Thyroid gland (tissue), 4 donors: ENCODE measurements at regions not wholly inside any gene's neighbourhood (a gene's known extent, or its start where the extent isn't known, plus 50 kb on each side); places are given as distances from the start of the nearest gene placed in this dataset.

Source experiments
- DNase-seq, 2 donors: peaks; one replicate each; pipeline ENCODE4 v3.0.0-alpha.2; 2019
- H3K27ac ChIP-seq, 3 donors: fragments of 200-600 bp; sonication (generic); 1 replicate in 2 of 3; 2 replicates in 1 of 3; pipeline ENCODE4 v1.5.1; 2016 to 2019; ENCODE audit warnings: mild to moderate bottlenecking in 1 of 3, moderate library complexity in 1 of 3
- H3K27me3 ChIP-seq: fragments of 200-600 bp; sonication (generic); one replicate; pipeline ENCODE4 v1.5.1; 2019
- H3K36me3 ChIP-seq, 2 donors: fragments of 200-600 bp; sonication (generic); one replicate each; pipeline ENCODE4 v1.5.1; 2016 to 2019
- H3K4me1 ChIP-seq, 2 donors: fragments of 200-600 bp; sonication (generic); one replicate each; pipeline ENCODE4 v1.5.1; 2017 to 2019
- H3K4me3 ChIP-seq, 3 donors: fragments of 200-600 bp; sonication (generic); replicated peaks in 1 of 3; 1 replicate in 2 of 3; 2 replicates in 1 of 3; pipeline ENCODE4 v1.5.1; 2016; ENCODE audit warnings: mild to moderate bottlenecking in 1 of 3
- H3K9me3 ChIP-seq: fragments of 200-600 bp; sonication (generic); one replicate; pipeline ENCODE4 v1.5.1; 2017
- CTCF ChIP-seq, 6 experiments: fragments of 200-600 bp in 3 of 6; fragments of 450-650 bp in 3 of 6; sonication (generic) in 3 of 6; IDR thresholded peaks; one replicate each; pipeline ENCODE4 v1.5.1; 2016 to 2019; ENCODE audit warnings: antibody characterized with exemption in 6 of 6, mild to moderate bottlenecking in 2 of 6, inconsistent platforms in 1 of 6, moderate library complexity in 1 of 6
- POLR2A ChIP-seq, 2 donors: fragments of 450-650 bp; IDR thresholded peaks; one replicate each; pipeline ENCODE4 v1.6.1; 2017; ENCODE audit warnings: antibody characterized with exemption in 2 of 2, mild to moderate bottlenecking in 2 of 2, moderate library complexity in 1 of 2
- WGBS, 2 donors: methylation state at CpG; one replicate each; pipeline ENCODE4 v1.1.5; 2017; 5-methylcytosine and 5-hydroxymethylcytosine counted together
- intact Hi-C: fragments of 100-400 bp; cut with DNase I; formaldehyde crosslinking; loops from one replicate; pipeline ENCODE4 v1.15.1; 2023

GRCh38 chr1:175808573-175808972 is 65.2 kb upstream of the TNR start:
- no peaks in the 10 kb centered on the region for H3K27me3 ChIP-seq
- no peak for DNase-seq
- H3K9me3 ChIP-seq = no peaks in the 10 kb centered on the region
- 20 to 36% methylated on average over 4 of the region's 4 CpGs for WGBS, 2 donors
- TF ChIP-seq CTCF (IDR thresholded peaks at IDR 0.05) (no peak), POLR2A (IDR thresholded peaks at IDR 0.05) (no peak)
- no peaks in the 10 kb centered on the region for H3K36me3 ChIP-seq
- intact Hi-C loops = no loop called here
- H3K4me3 ChIP-seq = no peak overlapping the region
- H3K27ac ChIP-seq = no peak overlapping the region
- H3K4me1 ChIP-seq = no peaks in the 10 kb centered on the region

GRCh38 chr1:175804561-175804960 is 61.2 kb upstream of the TNR start:
- Histone ChIP-seq H3K27me3 (no peaks in the 10 kb centered on the region), H3K4me3 (no peak overlapping the region), H3K4me1 (no peaks in the 10 kb centered on the region), H3K9me3 (no peaks in the 10 kb centered on the region), H3K27ac (no peak overlapping the region), H3K36me3 (no peaks in the 10 kb centered on the region)
- no peak for TF ChIP-seq CTCF (IDR thresholded peaks at IDR 0.05)
- TF ChIP-seq POLR2A (IDR thresholded peaks at IDR 0.05) = no peak
- DNase-seq = no peak
- WGBS, 2 donors = 86 to 90% methylated on average over 3 of the region's 3 CpGs
- intact Hi-C loops = no loop called here

GRCh38 chr1:175803413-175803812 is 60.0 kb upstream of the TNR start:
- H3K9me3 ChIP-seq = no peaks in the 10 kb centered on the region
- intact Hi-C loops = no loop called here
- no peaks in the 10 kb centered on the region for H3K27me3 ChIP-seq
- H3K36me3 ChIP-seq = no peaks in the 10 kb centered on the region
- no peaks in the 10 kb centered on the region for H3K4me1 ChIP-seq
- TF ChIP-seq POLR2A (IDR thresholded peaks at IDR 0.05) (no peak), CTCF (IDR thresholded peaks at IDR 0.05) (no peak)
- no peak for DNase-seq
- WGBS, 2 donors = 86 to 97% methylated on average over 1 of the region's 1 CpG
- H3K27ac ChIP-seq = no peak overlapping the region
- no peak overlapping the region for H3K4me3 ChIP-seq

GRCh38 chr1:175802407-175803123 is 59.2 kb upstream of the TNR start:
- Histone ChIP-seq H3K27me3 (no peaks in the 10 kb centered on the region), H3K27ac (no peak overlapping the region), H3K4me3 (no peak overlapping the region), H3K36me3 (no peaks in the 10 kb centered on the region), H3K4me1 (no peaks in the 10 kb centered on the region), H3K9me3 (no peaks in the 10 kb centered on the region)
- DNase-seq = no peak
- TF ChIP-seq CTCF (IDR thresholded peaks at IDR 0.05) (no peak), POLR2A (IDR thresholded peaks at IDR 0.05) (no peak)
- whole genome bisulfite sequencing, 2 donors = 75 to 81% methylated on average over 10 of the region's 10 CpGs
- intact Hi-C loops = no loop called here

- DNase-seq = no peak
- TF ChIP-seq POLR2A (IDR thresholded peaks at IDR 0.05) (no peak), CTCF (IDR thresholded peaks at IDR 0.05) (no peak)
- Histone ChIP-seq H3K4me3 (no peak overlapping the region), H3K36me3 (no peaks in the 10 kb centered on the region), H3K4me1 (no peaks in the 10 kb centered on the region), H3K9me3 (no peaks in the 10 kb centered on the region), H3K27ac (no peak overlapping the region), H3K27me3 (no peaks in the 10 kb centered on the region)
- intact Hi-C loops = no loop called here
- 70 to 78% methylated on average over 5 of the region's 5 CpGs for WGBS, 2 donors
These were observed 58.6 kb upstream of the TNR start for GRCh38 chr1:175801979-175802378.
